Stimulated activated CD4-positive, alpha-beta T cell treated with anti-CD3 and anti-CD28 coated beads, Interleukin-15, amount 100 ng/mL, for 24 hours (primary cell): ENCODE measurements at regions not wholly inside any gene's neighbourhood (a gene's known extent, or its start where the extent isn't known, plus 50 kb on each side); places are given as distances from the start of the nearest gene placed in this dataset.

Experiments used
- DNase-seq: peaks from one replicate; pipeline ENCODE4 v3.0.0-alpha.2; 2020

- no peak for DNase-seq
Observed at GRCh38 chr16:86986136-86986535, 331.1 kb downstream of the C16orf95 start.

DNA sequence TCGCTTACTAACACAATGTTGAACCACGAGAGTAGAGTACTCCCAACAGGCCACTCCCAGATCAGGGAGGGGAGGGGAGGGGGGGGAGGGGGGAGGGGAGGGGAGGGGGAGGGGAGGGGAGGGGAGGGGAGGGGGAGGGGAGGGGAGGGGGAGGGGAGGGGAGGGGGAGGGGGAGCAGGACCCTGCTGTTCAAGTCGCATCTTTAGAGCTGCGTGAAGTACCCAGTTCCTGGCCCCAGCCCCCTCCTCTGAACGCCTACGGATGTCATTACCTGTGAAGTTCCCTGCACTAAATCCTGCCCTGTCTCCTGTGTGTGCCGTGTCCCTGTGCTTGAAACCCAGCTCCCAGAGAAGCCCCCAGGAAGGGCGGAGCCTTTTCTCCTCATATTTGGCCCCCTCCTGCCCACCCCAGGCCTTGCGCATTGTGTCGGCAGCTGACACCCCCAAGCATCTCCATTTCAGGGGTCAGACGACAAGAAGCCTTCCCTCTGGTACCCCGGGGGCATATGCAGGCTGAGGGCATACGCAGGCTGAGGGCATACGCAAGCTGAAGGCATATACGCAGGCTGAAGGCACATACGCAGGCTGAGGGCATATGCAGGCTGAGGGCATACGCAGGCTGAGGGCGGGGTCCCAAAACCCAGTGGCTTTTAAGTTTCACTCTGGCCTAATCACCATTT, 330.2 kb downstream of the C16orf95 start:
- DNase-seq, result no peak

- DNase-seq, result no peak
Observed at GRCh38 chr16:86987746-86988670, 329.2 kb downstream of the C16orf95 start.

DNA sequence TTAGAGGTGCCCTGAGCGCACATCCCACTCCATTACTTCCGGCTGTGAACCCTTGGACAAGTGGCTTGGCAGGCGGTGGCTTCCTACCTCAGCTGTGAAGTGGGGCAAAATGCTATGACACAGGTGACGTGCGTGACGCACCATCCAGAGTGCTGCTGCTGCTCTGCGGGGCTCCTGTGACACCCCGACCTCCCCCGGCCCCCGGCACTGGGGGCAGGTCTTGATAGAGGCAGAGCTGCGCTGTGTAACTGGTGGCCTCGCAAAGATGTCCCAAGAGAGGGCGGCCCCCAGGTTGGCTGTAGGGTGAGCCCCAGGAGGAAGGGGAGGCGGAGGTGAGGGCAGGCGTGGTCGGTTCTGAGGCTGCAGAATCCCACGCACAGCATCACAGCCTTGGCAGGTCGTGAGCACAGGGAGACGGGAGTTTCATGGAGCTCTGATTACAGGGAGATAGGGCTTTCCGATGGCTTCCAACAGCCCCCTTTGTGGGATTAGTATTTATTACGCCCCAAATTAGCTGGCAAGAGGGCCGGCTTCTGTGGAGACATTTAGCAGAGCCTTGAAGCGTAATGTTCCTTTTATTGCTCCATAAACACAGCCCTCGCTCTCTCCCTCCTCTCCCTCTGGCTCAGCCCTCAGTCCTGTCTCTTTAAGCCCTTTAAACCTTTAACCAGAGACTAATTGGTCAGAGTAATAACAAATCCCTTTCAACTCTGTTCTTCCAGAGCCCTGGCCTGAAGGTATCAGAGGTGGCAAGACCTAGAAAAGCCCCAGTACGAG, 328.1 kb downstream of the C16orf95 start:
- DNase-seq, result no peak

DNA sequence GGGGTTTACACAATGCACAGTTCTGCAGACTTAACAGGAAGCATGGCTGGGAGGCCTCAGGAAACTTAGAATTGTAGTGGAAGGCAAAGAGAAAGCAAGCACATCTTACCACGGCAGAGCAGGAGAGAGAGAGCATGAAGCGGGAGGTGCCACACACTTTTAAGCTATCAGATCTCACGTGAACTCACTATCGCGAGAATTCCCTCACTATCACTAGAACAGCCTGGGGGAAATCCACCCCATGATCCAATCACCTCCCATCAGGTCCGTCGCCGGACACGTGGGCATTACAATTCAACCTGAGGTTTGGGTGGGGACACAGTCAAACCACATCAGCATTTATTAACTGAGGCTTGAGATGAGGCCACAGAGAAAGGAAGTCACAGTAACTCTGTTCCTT, 326.7 kb downstream of the C16orf95 start:
- DNase-seq, result no peak

DNA sequence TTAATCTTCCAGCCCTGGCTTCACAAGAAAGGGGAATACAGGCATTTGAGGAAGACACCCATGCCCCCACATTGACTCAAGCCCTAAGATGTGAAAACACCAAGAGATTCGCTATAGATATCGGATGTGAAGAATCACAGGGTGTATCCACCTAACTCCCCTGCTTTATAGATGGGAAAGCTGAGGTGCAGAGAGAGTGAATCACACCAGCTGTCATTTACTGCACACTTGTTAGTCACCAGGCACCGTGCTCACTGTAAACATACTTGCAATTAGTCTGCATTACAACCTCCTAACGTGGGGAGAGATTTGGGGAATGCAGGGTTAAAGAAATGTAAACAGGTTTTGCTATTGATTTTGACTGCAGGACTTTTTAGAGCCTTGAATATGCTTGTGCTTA, 325.5 kb downstream of the C16orf95 start:
- DNase-seq, result no peak

GRCh38 chr16:86992587-86992986, 324.6 kb downstream of the C16orf95 start:
- no peak for DNase-seq

GRCh38 chr16:86993426-86994110, 323.6 kb downstream of the C16orf95 start:
- DNase-seq, result no peak

- DNase-seq, result no peak
Observed at GRCh38 chr16:86994215-86994614, 323.0 kb downstream of the C16orf95 start.

GRCh38 chr16:86994651-86995171, 322.5 kb downstream of the C16orf95 start:
- no peak for DNase-seq

DNA sequence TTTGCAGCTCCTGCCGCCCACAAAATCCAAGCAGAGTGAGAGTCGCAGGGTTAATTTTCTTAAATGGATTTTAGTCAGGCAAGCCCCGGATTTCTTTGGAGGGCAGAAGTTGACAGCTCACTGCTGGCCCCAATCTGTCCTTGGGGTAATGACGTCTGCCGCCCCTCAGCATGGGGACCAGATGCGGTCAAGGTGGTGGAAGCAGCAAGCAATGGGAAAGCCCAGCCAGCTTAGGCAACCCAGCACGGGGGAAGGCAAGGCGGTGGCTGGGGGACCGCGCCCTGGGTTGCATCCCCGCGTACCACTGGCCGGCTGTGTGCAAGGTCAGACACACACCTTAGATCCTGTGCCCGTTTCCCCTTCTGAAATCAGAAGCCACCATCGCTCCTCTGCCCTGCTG, 321.7 kb downstream of the C16orf95 start:
- no peak for DNase-seq

- no peak for DNase-seq
Observed at GRCh38 chr16:86996081-86996480, 321.1 kb downstream of the C16orf95 start.

GRCh38 chr16:86997058-86997457, 320.1 kb downstream of the C16orf95 start:
- DNase-seq, result no peak

- no peak for DNase-seq
Observed at GRCh38 chr16:86998196-86999001, 318.8 kb downstream of the C16orf95 start.

DNA sequence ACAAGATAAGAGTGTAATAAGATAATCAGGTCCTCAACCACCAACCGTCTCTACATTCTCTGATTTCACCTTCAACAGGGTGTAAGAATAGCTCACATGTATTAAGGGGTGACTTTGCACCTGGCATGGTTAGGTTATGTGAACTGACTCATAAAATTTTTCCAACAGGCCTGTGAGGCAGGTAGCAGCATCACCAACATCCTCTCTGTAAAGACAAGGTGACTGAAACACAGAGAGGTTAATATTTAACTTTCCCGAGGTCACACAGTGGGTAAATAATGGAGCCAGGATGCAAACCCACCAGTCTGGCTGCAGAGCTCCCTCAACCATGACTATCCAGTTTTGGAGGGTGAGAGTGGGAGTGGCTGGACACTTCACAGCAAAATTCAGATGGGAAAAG, 317.2 kb downstream of the C16orf95 start:
- no peak for DNase-seq

GRCh38 chr16:87002717-87003413, 314.3 kb downstream of the C16orf95 start:
- no peak for DNase-seq

- no peak for DNase-seq
Observed at GRCh38 chr16:87003414-87003755, 313.8 kb downstream of the C16orf95 start.

- no peak for DNase-seq
Observed at GRCh38 chr16:87006021-87006420, 311.2 kb downstream of the C16orf95 start.

DNA sequence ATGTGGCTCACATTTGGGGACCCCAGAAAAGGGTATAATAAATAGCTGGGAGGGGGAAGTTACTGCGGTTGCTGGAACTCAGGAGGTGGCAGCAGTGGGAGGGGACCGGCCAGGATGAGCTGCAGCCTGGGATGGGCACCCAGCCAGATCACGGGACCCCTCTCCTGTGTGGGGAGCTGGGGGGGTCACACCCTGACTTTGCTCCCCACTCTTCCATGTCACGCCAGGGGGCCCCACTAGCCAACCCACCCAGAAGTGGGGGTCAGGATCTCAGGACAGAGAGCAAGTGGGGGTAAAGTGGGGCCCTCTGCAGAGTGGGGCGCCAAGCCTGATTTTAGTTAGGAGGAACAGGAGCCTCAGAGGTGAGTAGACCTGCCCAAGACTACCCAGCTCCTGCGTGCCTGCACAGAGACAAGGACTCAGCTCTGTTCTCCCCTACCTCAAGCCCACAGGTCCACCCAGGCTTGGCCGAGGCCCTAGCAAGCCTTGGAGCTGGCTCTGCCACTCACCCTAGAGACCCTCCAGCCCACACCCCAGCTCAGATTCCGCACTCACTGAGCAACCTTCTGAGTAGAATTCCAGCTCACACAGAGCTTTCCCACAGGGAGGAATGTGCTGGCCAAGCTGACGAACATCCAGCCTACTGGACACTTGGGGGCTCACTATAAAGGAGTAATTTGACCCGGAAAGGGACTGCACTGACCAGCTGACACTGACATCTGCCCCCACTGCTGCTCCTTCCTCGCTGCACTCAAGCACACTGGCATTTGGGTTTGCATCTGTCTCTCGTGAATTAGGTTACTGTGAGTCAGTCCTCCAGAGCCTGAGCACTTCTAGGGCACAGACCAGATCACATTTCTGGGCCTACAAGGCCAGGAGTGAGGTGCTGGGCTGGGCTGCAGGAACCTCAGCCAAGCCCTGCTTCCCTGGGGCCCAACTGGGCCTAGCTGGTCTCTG, 310.1 kb downstream of the C16orf95 start:
- DNase-seq, result no peak

DNA sequence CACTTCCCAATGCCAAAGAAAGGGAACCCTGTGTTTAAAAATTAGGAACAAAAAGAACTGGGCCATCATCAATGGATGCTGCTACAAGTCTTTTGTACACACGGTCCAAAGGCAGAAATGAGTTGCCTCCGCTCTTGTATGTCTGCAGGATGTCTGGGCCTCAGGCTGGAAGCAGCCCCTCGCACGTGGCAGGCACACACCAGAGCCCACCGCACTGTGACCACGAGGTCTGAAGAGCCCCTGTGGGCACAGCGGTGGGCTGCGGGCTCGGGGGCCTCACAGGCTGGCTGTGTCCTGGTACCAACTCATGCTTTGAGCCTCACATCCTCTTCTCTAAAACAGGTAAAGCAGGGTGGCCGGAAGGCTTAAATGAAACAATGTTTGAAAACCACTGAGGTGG, 309.3 kb downstream of the C16orf95 start:
- DNase-seq, result no peak
